ENCODE measurements at regions not wholly inside any gene's neighbourhood (a gene's known extent, or its start where the extent isn't known, plus 50 kb on each side); places are given as distances from the start of the nearest gene placed in this dataset.

GRCh38 chr6:105649192-105649591 lies 246.3 kb upstream of the PREP start:
- no peak for DNase-seq (ENCODE audit: low spot score)
- intact Hi-C loops (cut with DNase I) = no loop called here

DNA sequence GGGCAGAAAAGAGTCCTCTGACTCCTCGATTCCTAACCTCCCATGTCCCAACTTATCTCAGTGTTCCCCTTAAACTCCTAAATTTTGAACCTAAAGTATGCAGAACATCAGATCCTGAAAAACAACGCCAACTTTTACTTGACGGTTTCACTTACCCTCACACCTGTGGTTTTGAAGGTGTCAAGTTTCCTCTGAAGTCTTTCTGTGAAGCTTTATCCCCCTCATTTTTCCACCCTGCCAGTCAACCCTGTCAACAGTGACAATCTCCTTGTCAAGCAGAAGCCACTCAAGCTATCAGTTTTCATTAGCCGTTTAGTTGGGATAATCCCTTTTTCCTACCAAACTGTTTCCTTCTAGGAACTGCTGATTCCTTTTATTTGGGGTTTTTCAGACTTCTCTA lies 245.4 kb upstream of the PREP start:
- intact Hi-C loops (cut with DNase I) = no loop called here
- no peak for DNase-seq (ENCODE audit: low spot score)

GRCh38 chr6:105646391-105646867 lies 243.5 kb upstream of the PREP start:
- no peak for DNase-seq (ENCODE audit: low spot score)
- intact Hi-C loops (cut with DNase I) = no loop called here

DNA sequence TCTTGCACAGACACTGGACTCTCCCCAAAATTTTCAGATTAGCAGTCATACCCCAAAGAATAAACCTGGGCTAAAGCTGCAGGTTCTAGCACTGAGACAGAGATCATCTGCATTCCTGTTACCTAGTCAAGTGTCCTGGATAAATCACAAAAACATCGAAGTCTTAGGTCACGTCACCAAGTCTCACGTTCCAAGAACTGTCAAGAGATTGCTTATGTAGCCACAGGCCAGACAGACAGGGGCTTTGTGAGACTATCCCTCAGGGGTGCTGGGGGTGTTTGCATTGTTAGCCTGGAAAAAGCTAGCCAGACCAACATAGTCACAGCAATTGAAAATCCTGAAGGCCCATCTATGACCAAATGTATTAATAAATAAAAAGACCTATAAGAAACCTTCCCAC lies 243.1 kb upstream of the PREP start:
- intact Hi-C loops (cut with DNase I) = no loop called here
- no peak for DNase-seq (ENCODE audit: low spot score)

- no peak for DNase-seq (ENCODE audit: low spot score)
- intact Hi-C loops (cut with DNase I) = no loop called here
These were observed 242.3 kb upstream of the PREP start for GRCh38 chr6:105645156-105645555.

GRCh38 chr6:105644691-105645090 lies 241.8 kb upstream of the PREP start:
- intact Hi-C loops (cut with DNase I) = no loop called here
- no peak for DNase-seq (ENCODE audit: low spot score)

DNA sequence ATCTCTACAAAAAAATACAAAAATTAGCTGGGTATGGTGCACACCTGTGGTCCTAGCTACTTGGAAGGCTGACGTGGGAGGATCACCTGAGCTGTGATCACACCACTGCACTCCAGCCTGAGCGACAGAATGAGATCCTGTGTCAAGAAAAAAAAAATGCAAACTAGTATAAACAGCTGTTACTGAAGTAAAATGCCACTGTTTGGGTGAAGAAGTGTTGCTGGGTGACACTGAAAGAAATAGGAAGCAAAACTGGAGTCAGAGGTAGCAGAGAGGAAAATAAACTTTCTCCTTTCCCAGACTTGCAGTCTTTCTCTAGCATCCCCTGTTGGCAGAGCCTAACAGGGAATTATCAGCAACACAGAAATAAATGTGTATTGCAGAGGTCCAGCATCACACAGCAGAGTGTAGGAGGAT lies 241.2 kb upstream of the PREP start:
- intact Hi-C loops (cut with DNase I) = no loop called here
- no peak for DNase-seq (ENCODE audit: low spot score)

DNA sequence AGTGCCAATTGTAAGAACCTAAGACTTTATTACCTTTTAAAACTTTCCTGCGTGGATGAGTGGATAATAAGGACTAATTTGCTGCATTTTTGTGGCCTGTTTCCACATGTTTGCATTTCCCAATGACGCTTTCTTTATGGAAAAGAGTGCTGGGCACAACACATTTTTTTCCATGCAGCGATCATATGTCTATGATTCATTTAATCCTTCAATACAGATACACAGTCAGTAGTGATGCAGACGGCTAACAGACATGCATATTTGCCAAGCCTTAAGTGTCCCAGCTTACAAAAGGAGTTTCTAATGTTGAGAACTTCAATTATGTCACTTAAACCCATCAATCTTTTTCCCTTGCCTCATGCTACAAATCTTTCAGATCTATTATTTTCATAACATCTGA lies 239.8 kb upstream of the PREP start:
- intact Hi-C loops (cut with DNase I) = no loop called here
- no peak for DNase-seq (ENCODE audit: low spot score)

DNA sequence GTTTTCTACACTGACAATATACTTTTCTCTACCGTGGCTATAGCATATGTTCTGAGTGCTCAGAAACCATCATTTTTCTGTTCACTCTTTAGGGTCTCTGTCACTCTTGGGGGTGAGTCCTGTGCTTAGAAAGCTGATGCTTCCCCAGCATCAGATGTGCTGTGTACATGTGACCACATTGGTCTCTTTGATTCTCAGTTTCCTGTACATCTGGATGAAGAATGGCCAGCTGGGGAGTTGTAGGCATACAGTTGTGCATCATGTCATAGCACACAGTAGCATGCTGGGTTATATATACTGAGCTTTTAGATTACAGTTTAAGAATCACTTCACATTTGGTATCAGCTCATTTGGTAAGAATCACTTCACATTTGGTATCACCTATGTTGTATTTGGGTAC lies 238.6 kb upstream of the PREP start:
- intact Hi-C loops (cut with DNase I) = no loop called here
- DNase-seq (ENCODE audit: low spot score) = no peak

GRCh38 chr6:105639124-105639523 lies 236.2 kb upstream of the PREP start:
- no peak for DNase-seq (ENCODE audit: low spot score)

GRCh38 chr6:105633814-105634213 lies 230.9 kb upstream of the PREP start:
- intact Hi-C loops (cut with DNase I) = no loop called here
- DNase-seq (ENCODE audit: low spot score) = no peak

More at GRCh38 chr6:105639124-105639523, 236.2 kb upstream of the PREP start:
- intact Hi-C loops (cut with DNase I) = no loop called here

GRCh38 chr6:105628156-105628860 lies 225.4 kb upstream of the PREP start:
- intact Hi-C loops (cut with DNase I) = no loop called here
- no peak for DNase-seq (ENCODE audit: low spot score)

DNA sequence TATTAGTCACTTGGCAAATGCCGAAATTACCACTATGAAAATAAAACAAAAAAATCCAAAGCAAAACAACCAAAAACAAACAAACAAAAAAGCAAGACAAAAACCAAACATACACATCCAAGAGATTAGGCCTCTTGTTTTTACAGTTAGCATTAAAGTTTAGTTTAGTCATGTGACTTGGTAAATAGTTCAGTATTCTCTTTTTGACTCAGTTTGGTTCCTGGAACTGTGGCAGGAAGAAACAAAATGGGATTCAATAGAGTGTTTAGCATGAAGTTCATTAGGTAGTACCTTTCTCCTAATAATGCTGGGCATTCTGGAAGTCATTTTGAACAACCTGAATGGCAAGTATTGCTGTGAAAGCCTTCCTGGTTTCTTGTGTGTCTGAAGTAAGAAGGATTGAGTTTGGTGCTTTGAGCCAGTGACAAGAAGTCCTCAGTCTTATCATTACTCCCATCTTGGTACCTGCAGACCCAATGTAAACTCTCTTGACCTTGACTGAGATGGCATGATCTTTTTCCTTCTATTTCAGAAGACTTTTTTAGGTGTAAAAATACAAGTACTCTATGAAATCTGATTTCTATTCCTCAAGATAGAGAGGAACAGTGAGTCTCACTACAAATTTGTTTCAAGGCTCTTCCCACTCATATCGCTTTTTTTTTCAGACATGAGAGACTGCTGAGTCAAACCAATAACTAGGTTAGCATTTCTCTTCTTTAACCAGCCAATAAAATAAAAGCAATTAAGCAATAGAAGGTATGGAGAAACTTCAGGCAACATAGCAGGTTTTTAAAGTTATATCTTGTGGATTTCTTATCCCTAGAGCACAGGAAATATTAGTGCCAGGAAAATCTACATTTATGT lies 223.6 kb upstream of the PREP start:
- DNase-seq (ENCODE audit: low spot score) = no peak
- intact Hi-C loops (cut with DNase I) = no loop called here

DNA sequence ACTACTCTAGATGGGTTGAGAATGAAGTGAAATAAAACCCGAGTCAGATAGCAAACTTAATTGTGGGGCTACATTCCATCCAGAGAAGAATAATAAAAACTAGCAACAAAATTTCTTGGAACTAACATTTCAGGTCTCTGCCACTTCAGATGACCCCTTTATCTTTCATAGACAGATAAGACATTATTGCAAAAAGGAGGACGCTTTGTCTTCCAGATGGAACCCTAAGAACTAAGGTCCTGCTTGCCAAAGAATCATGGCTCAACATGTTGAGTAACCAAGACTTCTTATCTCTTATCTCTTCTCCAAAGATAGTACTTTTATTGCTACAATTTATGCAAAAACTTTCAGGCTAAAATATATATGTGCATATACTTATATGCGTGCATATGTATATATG lies 221.1 kb upstream of the PREP start:
- DNase-seq (ENCODE audit: low spot score) = no peak
- intact Hi-C loops (cut with DNase I) = no loop called here

GRCh38 chr6:105622226-105622625 lies 219.3 kb upstream of the PREP start:
- intact Hi-C loops (cut with DNase I) = no loop called here
- no peak for DNase-seq (ENCODE audit: low spot score)

DNA sequence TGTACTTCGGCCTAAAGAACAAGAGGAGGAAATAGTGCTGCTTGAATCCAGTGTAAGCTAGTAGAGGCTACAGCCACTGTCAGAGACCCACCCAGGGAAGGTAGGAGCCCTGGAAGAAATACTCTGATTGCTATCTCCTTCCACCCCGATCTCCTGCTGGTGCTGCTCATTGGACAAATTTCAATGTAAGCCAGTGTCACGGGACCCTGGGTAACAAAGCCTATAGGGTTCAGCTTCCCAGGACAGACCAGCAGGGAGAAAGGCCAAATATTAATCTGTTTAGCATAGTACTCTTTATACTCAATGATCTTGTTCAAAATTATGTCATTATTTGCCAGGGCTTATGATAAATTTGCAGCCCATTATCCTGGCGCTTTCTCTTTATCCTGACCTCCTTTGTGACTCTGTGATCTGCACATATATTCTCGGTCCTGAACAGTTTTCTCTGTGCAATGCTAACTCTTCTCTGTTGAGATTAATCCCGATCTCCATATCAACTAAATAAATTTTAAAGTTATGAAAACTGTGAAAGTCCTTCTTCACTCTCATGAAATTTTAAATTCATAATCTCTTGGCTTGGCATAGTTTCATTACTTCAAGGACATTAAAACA lies 218.8 kb upstream of the PREP start:
- no peak for DNase-seq (ENCODE audit: low spot score)
- intact Hi-C loops (cut with DNase I) = no loop called here

DNA sequence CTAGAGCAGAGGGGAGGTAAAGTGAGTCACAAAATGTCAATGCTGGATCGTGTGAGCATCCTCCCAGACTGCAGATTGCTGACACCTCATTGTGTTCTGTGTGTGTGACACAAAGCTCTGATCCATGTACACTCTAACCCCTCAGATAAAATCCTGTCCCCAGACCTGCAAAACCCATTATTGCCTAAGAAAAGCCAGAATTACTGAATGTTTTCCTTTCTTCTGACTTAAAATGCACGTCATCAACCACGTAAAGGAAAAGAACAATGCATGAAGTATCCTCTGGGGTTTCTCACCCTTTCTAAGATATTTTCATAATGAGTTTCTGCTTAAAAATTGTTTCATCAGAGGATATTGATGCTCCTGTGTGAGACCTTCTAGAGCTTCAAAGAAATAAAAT lies 218.0 kb upstream of the PREP start:
- no peak for DNase-seq (ENCODE audit: low spot score)
- intact Hi-C loops (cut with DNase I) = no loop called here

- intact Hi-C loops (cut with DNase I) = no loop called here
- no peak for DNase-seq (ENCODE audit: low spot score)
These were observed 217.3 kb upstream of the PREP start for GRCh38 chr6:105619971-105620741.

GRCh38 chr6:105618247-105618646 lies 215.4 kb upstream of the PREP start:
- intact Hi-C loops (cut with DNase I) = no loop called here
- no peak for DNase-seq (ENCODE audit: low spot score)

DNA sequence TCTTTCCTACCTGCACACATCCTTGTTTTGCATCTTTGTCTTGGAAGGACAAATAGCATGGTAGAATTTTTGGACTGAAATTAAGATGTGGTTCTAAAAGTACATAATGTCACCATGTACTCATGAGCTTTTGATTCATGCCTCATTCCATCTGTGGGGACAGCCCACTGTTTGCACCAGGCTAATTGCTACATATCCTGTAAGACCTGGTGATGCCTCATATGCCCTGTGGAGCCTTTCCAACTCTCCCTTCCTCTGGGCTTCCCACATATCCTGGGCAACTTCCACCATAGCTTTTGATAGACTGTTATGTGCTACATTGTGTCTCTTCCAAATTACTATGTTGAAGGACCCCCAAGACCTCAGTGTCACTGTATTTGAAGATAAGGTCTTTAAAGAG lies 213.6 kb upstream of the PREP start:
- intact Hi-C loops (cut with DNase I) = no loop called here
- DNase-seq (ENCODE audit: low spot score) = no peak

Data from cardiac septum (tissue), 1 donor.